B cell (primary cell): ENCODE measurements at regions not wholly inside any gene's neighbourhood (a gene's known extent, or its start where the extent isn't known, plus 50 kb on each side); places are given as distances from the start of the nearest gene placed in this dataset.

Experiments
- ATAC-seq: fragments of 200-7000 bp; cut with Tn5 transposase; one replicate; pipeline ENCODE4 v1.10.0; 2021; ENCODE audit warnings: low read depth, mild to moderate bottlenecking, moderate number of reproducible peaks, moderate library complexity
- CTCF ChIA-PET: fragments of 350-600 bp; sonication (Branson Sonifier 250); formaldehyde crosslinking; loops from one replicate; lab custom pipeline; 2021; ENCODE audit warnings: antibody characterized with exemption, inconsistent platforms; lab: Charles Lee
- POLR2A ChIA-PET: fragments of 350-600 bp; sonication (Branson Sonifier 250); formaldehyde crosslinking; loops from one replicate; lab custom pipeline; 2021; ENCODE audit warnings: antibody characterized with exemption; lab: Charles Lee
- DNase-seq: peaks from one replicate; pipeline ENCODE4 v3.0.0; 2013
- H2AFZ ChIP-seq: 2 replicates; pipeline ENCODE4 v1.6.1; 2012; ENCODE audit warnings: mild to moderate bottlenecking, low read depth, low read length; ENCODE audit not compliant: insufficient read depth, poor library complexity, severe bottlenecking
- H3K27ac ChIP-seq, 2 donors: 1 replicate in 1 of 2; 2 replicates in 1 of 2; pipeline ENCODE4 v1.5.1; 2012 to 2013; ENCODE audit warnings: low read length in 2 of 2, mild to moderate bottlenecking in 2 of 2, moderate library complexity in 1 of 2
- H3K27me3 ChIP-seq, 4 experiments: fragments of 200-600 bp in 1 of 4; sonication (generic) in 1 of 4; replicated peaks in 1 of 4; 1 replicate in 2 of 4; 2 replicates in 2 of 4; pipeline versions ENCODE4 v1.6.1 to v1.7.0; 2013 to 2016; ENCODE audit warnings: low read length in 3 of 4, mild to moderate bottlenecking in 2 of 4, mixed read lengths in 1 of 4, moderate library complexity in 1 of 4; ENCODE audit not compliant: insufficient read depth in 4 of 4, control insufficient read depth in 3 of 4; ENCODE audit errors: control extremely low read depth in 1 of 4
- H3K36me3 ChIP-seq, 2 experiments: replicated peaks in 1 of 2; 1 replicate in 1 of 2; 2 replicates in 1 of 2; pipeline versions ENCODE4 v1.6.1 to v1.7.1; 2013; ENCODE audit warnings: low read length in 1 of 2; ENCODE audit not compliant: insufficient read depth in 2 of 2, control insufficient read depth in 1 of 2; ENCODE audit errors: control extremely low read depth in 1 of 2, extremely low read depth in 1 of 2
- H3K4me1 ChIP-seq, 2 donors: fragments of 200-600 bp in 1 of 2; sonication (generic) in 1 of 2; 1 replicate in 1 of 2; 2 replicates in 1 of 2; pipeline versions ENCODE4 v1.5.1 to v1.6.1; 2013 to 2017; ENCODE audit warnings: low read length in 2 of 2; ENCODE audit not compliant: control insufficient read depth in 2 of 2, insufficient read depth in 2 of 2
- H3K4me2 ChIP-seq: replicated peaks from 2 replicates; pipeline ENCODE3; 2012; ENCODE audit warnings: mild to moderate bottlenecking, low read depth, low read length; ENCODE audit not compliant: poor library complexity, severe bottlenecking
- H3K4me3 ChIP-seq, 5 experiments: fragments of 200-600 bp in 1 of 5; sonication (generic) in 1 of 5; 1 replicate in 3 of 5; 2 replicates in 2 of 5; pipeline versions ENCODE4 v1.5.1 to v1.7.0; 2011 to 2016; ENCODE audit warnings: low read length in 4 of 5, mild to moderate bottlenecking in 4 of 5, low read depth in 2 of 5, control low read depth in 1 of 5, moderate library complexity in 1 of 5; ENCODE audit not compliant: insufficient read depth in 1 of 5; ENCODE audit errors: control extremely low read depth in 1 of 5, extremely low read depth in 1 of 5
- H3K79me2 ChIP-seq: fragments of 200-600 bp; sonication (generic); one replicate; pipeline ENCODE4 v1.6.0; 2016; ENCODE audit warnings: low read length; ENCODE audit not compliant: control insufficient read depth, insufficient read depth
- H3K9ac ChIP-seq: fragments of 200-600 bp; sonication (generic); 2 replicates; pipeline ENCODE4 v1.6.1; 2017; ENCODE audit warnings: mild to moderate bottlenecking, low read length, moderate library complexity
- H3K9me3 ChIP-seq, 3 donors: one replicate each; pipeline versions ENCODE4 v1.6.1 to v1.7.1; 2013; ENCODE audit warnings: low read length in 2 of 3; ENCODE audit not compliant: control insufficient read depth in 2 of 3, insufficient read depth in 1 of 3; ENCODE audit errors: control extremely low read depth in 1 of 3
- H4K20me1 ChIP-seq: 2 replicates; pipeline ENCODE4 v1.6.0; 2012; ENCODE audit warnings: mild to moderate bottlenecking, low read length; ENCODE audit not compliant: insufficient read depth, control insufficient read depth, poor library complexity, severe bottlenecking
- H3K27ac Mint-ChIP-seq: one replicate; pipeline ENCODE4 v1.8.0; 2021; ENCODE audit warnings: mixed read lengths
- H3K27me3 Mint-ChIP-seq: one replicate; pipeline ENCODE4 v1.8.0; 2021; ENCODE audit warnings: mixed read lengths
- H3K4me1 Mint-ChIP-seq: one replicate; pipeline ENCODE4 v1.8.0; 2021; ENCODE audit warnings: mixed read lengths
- H3K4me3 Mint-ChIP-seq: one replicate; pipeline ENCODE4 v1.8.0; 2021; ENCODE audit warnings: mixed read lengths
- H3K9me3 Mint-ChIP-seq: one replicate; pipeline ENCODE4 v1.8.0; 2022; ENCODE audit warnings: mixed read lengths; ENCODE audit not compliant: insufficient read depth
- EZH2 ChIP-seq: IDR thresholded peaks from 2 replicates; pipeline ENCODE4 v1.6.1; 2012; ENCODE audit warnings: borderline replicate concordance, low read depth, mild to moderate bottlenecking, moderate library complexity, low read length; ENCODE audit not compliant: insufficient read depth, poor library complexity, severe bottlenecking
- WGBS: methylation state at CpG from one replicate; pipeline ENCODE4 v1.1.5; 2013; ENCODE audit warnings: missing lambda C conversion rate; ENCODE audit not compliant: insufficient coverage; 5-methylcytosine and 5-hydroxymethylcytosine counted together
- intact Hi-C: fragments of 100-400 bp; cut with micrococcal nuclease; formaldehyde crosslinking; loops from one replicate; pipeline ENCODE4 v1.10.0; 2022
- TF ChIP-seq, protein P1 (sequence below): fragments of 200-600 bp; IDR thresholded peaks from one replicate; pipeline ENCODE4 v1.8.0; 2022; ENCODE audit warnings: antibody characterized with exemption, mild to moderate bottlenecking

DNA sequence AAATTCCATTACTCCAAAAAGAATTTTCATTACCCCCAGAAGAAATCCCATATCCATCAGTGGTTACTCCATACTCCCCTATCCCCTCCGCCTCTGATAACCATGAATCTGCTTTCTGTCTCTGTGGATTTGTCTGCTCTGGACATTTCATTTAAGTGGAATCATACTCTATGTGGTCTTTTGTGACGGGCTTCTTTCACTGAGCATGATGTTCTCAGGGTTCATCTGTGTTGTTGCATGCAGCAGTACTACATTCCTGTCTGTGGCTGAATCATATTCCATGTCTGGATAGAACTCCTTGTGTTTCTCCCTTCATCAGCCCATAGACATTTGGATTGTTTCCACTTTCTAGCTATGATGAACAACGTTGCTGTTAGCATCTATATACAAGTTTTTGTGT is 59.5 kb upstream of the IRX3 start:
- H3K4me2 ChIP-seq: no peak overlapping the region
- H3K4me1 Mint-ChIP-seq: no peaks in the 10 kb centered on the region
- H3K36me3 ChIP-seq: no peaks in the 10 kb centered on the region
- ChIA-PET POLR2A (no interaction called here), CTCF (no interaction called here)
- H3K27me3 ChIP-seq: no peaks in the 10 kb centered on the region
- H3K9me3 Mint-ChIP-seq: no peaks in the 10 kb centered on the region
- no peak overlapping the region for H3K4me3 Mint-ChIP-seq
- no peak overlapping the region for H3K27ac ChIP-seq
- no peak overlapping the region for H2AFZ ChIP-seq
- H3K4me1 ChIP-seq: no peaks in the 10 kb centered on the region
- H3K27ac Mint-ChIP-seq: no peak overlapping the region
- H3K79me2 ChIP-seq: no peaks in the 10 kb centered on the region
- H3K9me3 ChIP-seq: peaks cover 0 to 3% (median 0%) of the 10 kb centered on the region in 3 donors
- no peak overlapping the region for H3K9ac ChIP-seq
- intact Hi-C loops: no loop called here
- no peak for ATAC-seq
- TF ChIP-seq, protein P1, sequence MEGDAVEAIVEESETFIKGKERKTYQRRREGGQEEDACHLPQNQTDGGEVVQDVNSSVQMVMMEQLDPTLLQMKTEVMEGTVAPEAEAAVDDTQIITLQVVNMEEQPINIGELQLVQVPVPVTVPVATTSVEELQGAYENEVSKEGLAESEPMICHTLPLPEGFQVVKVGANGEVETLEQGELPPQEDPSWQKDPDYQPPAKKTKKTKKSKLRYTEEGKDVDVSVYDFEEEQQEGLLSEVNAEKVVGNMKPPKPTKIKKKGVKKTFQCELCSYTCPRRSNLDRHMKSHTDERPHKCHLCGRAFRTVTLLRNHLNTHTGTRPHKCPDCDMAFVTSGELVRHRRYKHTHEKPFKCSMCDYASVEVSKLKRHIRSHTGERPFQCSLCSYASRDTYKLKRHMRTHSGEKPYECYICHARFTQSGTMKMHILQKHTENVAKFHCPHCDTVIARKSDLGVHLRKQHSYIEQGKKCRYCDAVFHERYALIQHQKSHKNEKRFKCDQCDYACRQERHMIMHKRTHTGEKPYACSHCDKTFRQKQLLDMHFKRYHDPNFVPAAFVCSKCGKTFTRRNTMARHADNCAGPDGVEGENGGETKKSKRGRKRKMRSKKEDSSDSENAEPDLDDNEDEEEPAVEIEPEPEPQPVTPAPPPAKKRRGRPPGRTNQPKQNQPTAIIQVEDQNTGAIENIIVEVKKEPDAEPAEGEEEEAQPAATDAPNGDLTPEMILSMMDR: no peak
- TF ChIP-seq EZH2: no peak
- peaks cover 9% of the 10 kb centered on the region for H3K27me3 Mint-ChIP-seq
- H3K4me3 ChIP-seq: no peak overlapping the region
- H4K20me1 ChIP-seq: no peaks in the 10 kb centered on the region
- WGBS: 80% methylated on average over 1 of the region's 3 CpGs
- DNase-seq: no peak

DNA sequence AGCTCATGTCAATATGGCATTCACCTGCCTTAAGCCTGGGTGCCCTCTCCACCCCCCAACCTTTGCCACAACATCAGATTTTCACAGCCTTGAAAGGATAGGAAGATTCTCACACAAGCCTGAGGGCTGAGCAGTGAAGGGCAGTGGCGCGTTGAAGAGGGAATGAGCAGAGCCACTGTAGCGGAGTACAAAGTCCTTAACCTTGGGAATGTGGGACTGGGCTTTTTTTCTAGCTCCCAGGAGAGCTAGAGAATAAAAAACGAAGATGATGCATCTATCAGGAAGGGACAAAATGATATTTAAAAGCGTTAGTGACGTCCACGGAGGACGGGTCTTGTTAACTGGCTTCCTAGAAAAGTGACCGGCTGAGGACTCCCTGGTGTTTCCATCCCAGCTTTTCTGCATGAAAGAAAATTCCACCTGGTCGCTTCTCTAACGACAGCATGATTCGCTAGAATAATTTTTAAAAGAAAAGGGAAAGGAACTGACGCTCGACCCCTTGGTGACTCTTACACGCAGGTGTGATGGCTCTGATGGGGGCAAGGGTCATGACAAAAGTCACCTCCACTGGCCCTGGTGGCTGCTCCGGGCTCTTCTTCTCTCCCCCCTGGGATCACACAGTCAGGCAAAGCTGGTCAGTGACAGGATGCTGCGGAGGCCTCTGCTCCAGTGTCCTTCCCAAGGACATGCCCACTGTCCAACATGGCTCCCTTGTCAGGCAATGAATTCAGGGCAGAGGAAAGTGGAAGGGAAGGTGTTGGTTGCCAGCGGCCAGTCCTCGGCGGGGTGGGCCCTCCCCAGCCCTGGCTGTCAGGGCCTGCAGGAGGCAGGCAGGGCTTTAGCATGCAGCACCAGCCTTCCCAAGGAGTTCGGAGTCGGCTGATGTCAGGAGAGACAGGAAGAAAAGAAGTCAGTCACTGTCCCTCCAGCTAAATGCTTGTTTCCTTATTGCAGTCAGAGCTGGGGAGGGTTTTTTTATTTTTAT is 58.4 kb upstream of the IRX3 start:
- H2AFZ ChIP-seq: no peak overlapping the region
- no peak for DNase-seq
- no peaks in the 10 kb centered on the region for H3K4me1 Mint-ChIP-seq
- H3K79me2 ChIP-seq: no peaks in the 10 kb centered on the region
- no peak overlapping the region for H3K27ac Mint-ChIP-seq
- ATAC-seq: no peak
- WGBS: 75% methylated on average over 13 of the region's 22 CpGs
- no peaks in the 10 kb centered on the region for H3K36me3 ChIP-seq
- ChIA-PET CTCF (no interaction called here), POLR2A (no interaction called here)
- H3K27me3 ChIP-seq: no peaks in the 10 kb centered on the region
- intact Hi-C loops: no loop called here
- H3K4me3 Mint-ChIP-seq: no peak overlapping the region
- H3K27me3 Mint-ChIP-seq: peaks cover 9% of the 10 kb centered on the region
- H3K4me3 ChIP-seq: no peak overlapping the region
- no peaks in the 10 kb centered on the region for H3K9me3 Mint-ChIP-seq
- H3K27ac ChIP-seq: no peak overlapping the region
- no peak overlapping the region for H3K9ac ChIP-seq
- H4K20me1 ChIP-seq: no peaks in the 10 kb centered on the region
- no peak for TF ChIP-seq EZH2
- TF ChIP-seq, protein P1: no peak
- peaks cover 0 to 3% (median 0%) of the 10 kb centered on the region in 3 donors for H3K9me3 ChIP-seq
- H3K4me1 ChIP-seq: no peaks in the 10 kb centered on the region
- no peak overlapping the region for H3K4me2 ChIP-seq
